ENCODE measurements at regions not wholly inside any gene's neighbourhood (a gene's known extent, or its start where the extent isn't known, plus 50 kb on each side); places are given as distances from the start of the nearest gene placed in this dataset.

DNA sequence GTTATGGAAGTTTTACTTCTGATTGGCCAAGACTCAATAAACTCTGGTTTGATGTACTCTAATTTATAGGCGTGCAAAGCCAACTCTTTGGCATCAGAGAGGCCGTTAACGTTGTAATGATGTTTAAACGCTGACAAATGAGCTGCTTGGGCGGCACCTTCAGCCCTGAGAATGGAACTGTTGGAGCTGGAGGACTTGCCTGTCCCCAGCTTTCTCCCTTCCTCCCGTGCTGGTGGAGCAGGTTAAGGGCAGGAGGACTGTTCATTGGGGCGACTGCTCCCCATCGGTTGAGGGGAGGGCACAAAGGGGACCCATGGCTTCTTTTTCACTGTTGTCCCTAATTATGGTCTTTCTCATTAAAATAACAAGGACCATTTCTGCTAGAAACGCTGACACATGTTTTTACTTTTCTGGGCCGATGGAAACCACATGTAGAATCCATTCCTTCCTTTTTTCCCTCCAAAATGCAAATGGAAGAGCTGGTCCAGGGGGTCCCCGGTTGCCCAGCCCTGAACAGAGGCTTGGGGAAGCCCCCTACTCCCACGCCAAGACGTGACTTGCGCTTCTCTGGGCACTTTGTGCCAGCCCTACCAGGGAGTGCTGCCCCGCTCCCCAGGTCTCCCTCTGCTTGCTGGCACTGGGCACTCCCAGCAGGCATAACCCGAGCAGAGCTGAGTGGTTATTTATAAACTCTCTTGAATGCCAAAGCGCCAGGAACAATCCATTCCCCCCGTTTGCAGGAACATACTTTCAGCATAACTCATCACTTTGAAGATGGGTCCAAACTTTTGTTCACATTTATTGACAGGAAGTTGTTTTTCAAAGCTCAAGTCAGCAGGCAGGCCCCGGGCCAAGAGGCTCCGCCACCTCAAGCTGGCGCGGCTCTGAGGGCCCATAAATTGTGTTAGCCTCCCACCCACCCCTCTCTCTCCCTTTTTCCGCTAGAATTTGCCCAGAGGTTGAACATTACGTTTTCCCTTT, 170.1 kb downstream of the ASB1 start:
- H3K9me3 Mint-ChIP-seq: no peaks in the 10 kb centered on the region
- no peaks in the 10 kb centered on the region for H3K36me3 Mint-ChIP-seq (ENCODE audit: low read depth)
- TF ChIP-seq, protein P1, sequence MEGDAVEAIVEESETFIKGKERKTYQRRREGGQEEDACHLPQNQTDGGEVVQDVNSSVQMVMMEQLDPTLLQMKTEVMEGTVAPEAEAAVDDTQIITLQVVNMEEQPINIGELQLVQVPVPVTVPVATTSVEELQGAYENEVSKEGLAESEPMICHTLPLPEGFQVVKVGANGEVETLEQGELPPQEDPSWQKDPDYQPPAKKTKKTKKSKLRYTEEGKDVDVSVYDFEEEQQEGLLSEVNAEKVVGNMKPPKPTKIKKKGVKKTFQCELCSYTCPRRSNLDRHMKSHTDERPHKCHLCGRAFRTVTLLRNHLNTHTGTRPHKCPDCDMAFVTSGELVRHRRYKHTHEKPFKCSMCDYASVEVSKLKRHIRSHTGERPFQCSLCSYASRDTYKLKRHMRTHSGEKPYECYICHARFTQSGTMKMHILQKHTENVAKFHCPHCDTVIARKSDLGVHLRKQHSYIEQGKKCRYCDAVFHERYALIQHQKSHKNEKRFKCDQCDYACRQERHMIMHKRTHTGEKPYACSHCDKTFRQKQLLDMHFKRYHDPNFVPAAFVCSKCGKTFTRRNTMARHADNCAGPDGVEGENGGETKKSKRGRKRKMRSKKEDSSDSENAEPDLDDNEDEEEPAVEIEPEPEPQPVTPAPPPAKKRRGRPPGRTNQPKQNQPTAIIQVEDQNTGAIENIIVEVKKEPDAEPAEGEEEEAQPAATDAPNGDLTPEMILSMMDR (IDR thresholded peaks at IDR 0.05): no peak
- peaks cover 39% of the 10 kb centered on the region for H3K4me1 Mint-ChIP-seq
- no peak overlapping the region for H3K4me3 Mint-ChIP-seq
- H3K27ac Mint-ChIP-seq: peak overlapping the region; percentile 98
- peaks cover 7% of the 10 kb centered on the region for H3K27me3 Mint-ChIP-seq (ENCODE audit: low read depth, poor library complexity)
- DNase-seq: no peak

DNA sequence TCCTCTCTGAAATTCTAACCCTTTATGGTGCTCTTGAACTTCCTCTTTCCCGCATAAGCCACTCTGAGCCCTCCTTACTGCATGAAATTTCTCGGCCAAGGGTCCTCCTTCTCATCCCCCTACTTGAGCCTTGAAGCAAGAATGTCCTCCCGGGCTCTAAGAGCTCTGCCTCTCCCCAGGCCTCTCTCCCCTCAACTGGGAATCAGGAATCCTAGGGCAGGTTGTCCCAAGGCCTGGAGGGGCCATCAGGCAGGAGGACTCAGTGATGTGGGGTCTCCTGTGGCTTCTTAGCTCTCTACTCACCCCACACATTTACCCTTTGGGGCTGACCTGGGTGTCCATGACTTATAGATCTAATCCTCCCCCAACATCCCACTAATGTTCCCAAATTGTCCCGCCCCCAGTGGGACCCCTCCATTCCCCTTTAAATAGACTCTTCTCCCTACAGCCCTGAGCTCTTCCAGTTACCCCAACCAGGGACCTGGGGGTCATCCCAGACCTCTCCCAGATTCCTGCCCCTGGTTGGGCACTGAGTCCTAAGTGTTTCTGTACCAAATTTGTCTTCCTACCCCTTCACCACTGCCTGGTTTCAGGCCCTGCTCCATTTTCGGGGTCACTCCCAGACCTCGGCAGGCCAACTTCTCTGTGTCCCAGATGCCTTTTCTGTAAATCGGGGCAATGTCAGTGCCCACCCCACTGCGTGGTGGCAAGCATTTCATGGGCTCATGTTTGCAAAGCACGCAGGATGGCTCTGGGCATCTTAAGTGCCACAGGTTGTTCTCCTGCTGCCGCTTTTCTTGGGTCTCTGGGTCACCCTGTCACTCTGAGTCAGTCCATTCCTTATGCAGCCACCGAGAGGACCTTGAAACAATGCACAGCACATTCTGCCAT, 171.2 kb downstream of the ASB1 start:
- TF ChIP-seq, protein P1 (IDR thresholded peaks at IDR 0.05): no peak
- no peak for DNase-seq
- Mint-ChIP-seq H3K36me3 (ENCODE audit: low read depth) (peaks cover 4% of the 10 kb centered on the region), H3K4me3 (no peak overlapping the region), H3K27me3 (ENCODE audit: low read depth, poor library complexity) (peaks cover 7% of the 10 kb centered on the region), H3K9me3 (peaks cover 9% of the 10 kb centered on the region), H3K27ac (peak overlapping the region; percentile 98), H3K4me1 (peaks cover 39% of the 10 kb centered on the region)

DNA sequence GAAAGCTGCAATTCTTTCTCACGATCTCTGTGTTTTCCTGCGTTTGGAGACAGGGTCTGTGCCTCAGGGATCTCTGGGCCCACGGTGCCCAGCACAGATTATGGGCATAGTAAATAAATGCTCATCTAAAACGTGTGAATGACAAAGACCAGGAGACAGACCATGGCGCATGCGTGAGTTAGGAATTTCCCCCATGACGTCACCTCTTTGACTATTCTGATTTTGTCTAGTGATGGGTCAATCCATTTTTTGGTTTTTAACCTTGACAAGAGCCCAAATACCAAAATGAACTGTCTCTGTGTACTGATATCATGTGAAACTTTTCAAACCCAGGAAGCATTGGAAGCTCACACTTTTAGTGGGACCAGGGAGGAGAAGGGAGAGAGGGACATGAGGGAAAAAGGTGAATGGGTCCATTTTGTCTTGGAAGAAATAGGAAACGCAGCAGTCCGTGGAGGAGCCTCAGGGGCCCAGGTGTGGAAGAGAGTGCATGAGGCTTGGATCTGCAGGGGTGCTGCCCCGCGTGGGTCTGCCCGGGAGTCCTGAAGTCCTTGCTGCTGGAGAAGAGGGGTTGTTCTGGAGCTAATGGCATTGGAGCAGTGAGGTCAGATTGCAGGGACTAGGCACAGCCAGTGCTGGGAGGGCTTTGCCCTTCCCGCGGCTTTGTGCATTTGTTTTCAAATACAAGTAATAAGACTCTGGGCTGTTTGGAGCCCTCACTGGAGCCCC, 172.2 kb downstream of the ASB1 start:
- TF ChIP-seq, protein P1 (IDR thresholded peaks at IDR 0.05): no peak
- H3K27ac Mint-ChIP-seq: peak overlapping the region; percentile 98
- H3K9me3 Mint-ChIP-seq: peaks cover 20% of the 10 kb centered on the region
- no peak for DNase-seq
- peaks cover 39% of the 10 kb centered on the region for H3K4me1 Mint-ChIP-seq
- H3K36me3 Mint-ChIP-seq (ENCODE audit: low read depth): peaks cover 14% of the 10 kb centered on the region
- no peak overlapping the region for H3K4me3 Mint-ChIP-seq
- H3K27me3 Mint-ChIP-seq (ENCODE audit: low read depth, poor library complexity): peaks cover 7% of the 10 kb centered on the region

DNA sequence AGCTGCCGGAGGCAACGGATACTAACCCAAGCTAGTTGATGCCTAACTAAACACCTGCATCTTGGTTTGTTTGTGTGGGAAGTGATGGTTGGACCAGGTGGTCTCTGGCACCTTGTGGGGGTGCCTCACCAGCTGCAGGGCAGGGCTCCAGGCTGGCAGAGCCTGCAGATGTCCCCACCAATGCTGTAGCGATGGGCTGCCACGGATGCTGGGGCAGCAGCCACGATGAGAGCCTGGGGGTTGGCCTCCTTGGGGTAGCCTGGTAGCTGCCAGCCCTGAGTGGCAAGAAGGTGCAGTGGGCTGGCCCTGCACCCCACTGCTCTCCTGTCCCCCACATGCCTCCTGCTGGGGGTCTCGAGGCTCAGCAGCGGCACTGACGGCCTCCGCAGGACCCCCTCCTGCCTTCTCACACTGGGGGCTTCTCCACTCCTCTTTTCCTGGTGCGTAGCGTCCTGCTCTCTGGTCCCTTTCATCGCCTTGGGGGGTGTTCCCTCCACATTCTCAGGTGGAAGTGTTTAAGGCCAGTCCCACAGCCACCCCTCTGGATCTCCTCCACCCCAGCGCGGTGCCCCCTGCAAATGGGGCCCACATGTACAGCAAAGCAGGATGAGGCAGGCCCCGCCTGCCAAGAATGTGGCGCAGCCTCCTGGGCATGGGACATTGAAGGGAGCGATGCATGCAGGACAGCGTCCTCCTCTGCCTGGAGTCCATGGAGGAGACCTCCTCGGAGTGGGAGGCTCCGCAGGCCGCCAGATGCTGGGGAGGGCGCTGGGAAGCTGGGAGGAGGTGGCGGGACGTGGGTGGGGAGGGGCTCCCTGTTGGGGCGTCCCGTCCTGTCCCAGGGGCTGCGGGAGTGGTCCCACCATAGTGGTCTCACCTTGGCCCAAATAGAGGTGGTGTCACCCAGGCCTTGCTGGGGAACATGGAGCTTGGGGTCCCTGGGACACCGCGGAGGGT, 173.1 kb downstream of the ASB1 start:
- Mint-ChIP-seq H3K27me3 (ENCODE audit: low read depth, poor library complexity) (peaks cover 7% of the 10 kb centered on the region), H3K27ac (no peak overlapping the region)

More for the DNA sequence above, 173.1 kb downstream of the ASB1 start:
- TF ChIP-seq, protein P1 (IDR thresholded peaks at IDR 0.05): no peak
- H3K4me1 Mint-ChIP-seq: peaks cover 39% of the 10 kb centered on the region
- peaks cover 28% of the 10 kb centered on the region for H3K9me3 Mint-ChIP-seq
- DNase-seq: no peak
- H3K4me3 Mint-ChIP-seq: no peak overlapping the region
- peaks cover 21% of the 10 kb centered on the region for H3K36me3 Mint-ChIP-seq (ENCODE audit: low read depth)
